ENCODE measurements at regions not wholly inside any gene's neighbourhood (a gene's known extent, or its start where the extent isn't known, plus 50 kb on each side); places are given as distances from the start of the nearest gene placed in this dataset.

GRCh38 chr2:129689653-129690448, 289.6 kb upstream of the RAB6C start:
- ATAC-seq = no peak
- DNase-seq = no peak
- Histone ChIP-seq H3K27ac (no peak overlapping the region), H3K4me1 (no peaks in the 10 kb centered on the region), H3K36me3 (no peaks in the 10 kb centered on the region), H3K9me3 (no peaks in the 10 kb centered on the region), H3K4me3 (no peak overlapping the region), H3K27me3 (no peaks in the 10 kb centered on the region)
- intact Hi-C loops (cut with DNase I) = no loop called here
- no peak for TF ChIP-seq CTCF (IDR thresholded peaks at IDR 0.05)

GRCh38 chr2:129695496-129695895, 284.0 kb upstream of the RAB6C start:
- Histone ChIP-seq H3K36me3 (no peaks in the 10 kb centered on the region), H3K27me3 (no peaks in the 10 kb centered on the region), H3K4me1 (no peaks in the 10 kb centered on the region), H3K27ac (no peak overlapping the region), H3K4me3 (no peak overlapping the region), H3K9me3 (no peaks in the 10 kb centered on the region)
- ATAC-seq (no peak), DNase-seq (no peak)
- intact Hi-C loops (cut with DNase I) = no loop called here
- no peak for TF ChIP-seq CTCF (IDR thresholded peaks at IDR 0.05)

- H3K4me3 ChIP-seq = no peak overlapping the region
- no peaks in the 10 kb centered on the region for H3K9me3 ChIP-seq
- ATAC-seq (no peak), DNase-seq (no peak)
- no peaks in the 10 kb centered on the region for H3K27me3 ChIP-seq
- no peaks in the 10 kb centered on the region for H3K4me1 ChIP-seq
- no peak for TF ChIP-seq CTCF (IDR thresholded peaks at IDR 0.05)
- no peaks in the 10 kb centered on the region for H3K36me3 ChIP-seq
- H3K27ac ChIP-seq = no peak overlapping the region
- intact Hi-C loops (cut with DNase I) = no loop called here
These were observed 280.9 kb upstream of the RAB6C start for GRCh38 chr2:129698593-129698992.

- no peak for TF ChIP-seq CTCF (IDR thresholded peaks at IDR 0.05)
- no peaks in the 10 kb centered on the region for H3K27me3 ChIP-seq
- ATAC-seq (no peak), DNase-seq (no peak)
- H3K4me3 ChIP-seq = no peak overlapping the region
- no peaks in the 10 kb centered on the region for H3K4me1 ChIP-seq
- intact Hi-C loops (cut with DNase I) = no loop called here
- no peaks in the 10 kb centered on the region for H3K36me3 ChIP-seq
- no peak overlapping the region for H3K27ac ChIP-seq
- H3K9me3 ChIP-seq = no peaks in the 10 kb centered on the region
These were observed 279.5 kb upstream of the RAB6C start for GRCh38 chr2:129699781-129700573.

GRCh38 chr2:129702416-129703176, 276.9 kb upstream of the RAB6C start:
- H3K27ac ChIP-seq = no peak overlapping the region
- H3K27me3 ChIP-seq = no peaks in the 10 kb centered on the region
- intact Hi-C loops (cut with DNase I) = no loop called here
- ATAC-seq (no peak), DNase-seq (no peak)
- no peak overlapping the region for H3K4me3 ChIP-seq
- H3K36me3 ChIP-seq = no peaks in the 10 kb centered on the region
- no peaks in the 10 kb centered on the region for H3K9me3 ChIP-seq
- no peaks in the 10 kb centered on the region for H3K4me1 ChIP-seq
- TF ChIP-seq CTCF (IDR thresholded peaks at IDR 0.05) = no peak
